GM23338 (cell line): ENCODE measurements at regions not wholly inside any gene's neighbourhood (a gene's known extent, or its start where the extent isn't known, plus 50 kb on each side); places are given as distances from the start of the nearest gene placed in this dataset.

Experiments used
- JUNB ChIP-seq: IDR thresholded peaks from one replicate; pipeline ENCODE4 v1.6.1; 2016; ENCODE audit warnings: antibody characterized with exemption; ENCODE audit not compliant: unreplicated experiment
- STAT1 ChIP-seq: IDR thresholded peaks from one replicate; pipeline ENCODE4 v1.6.1; 2016; ENCODE audit warnings: antibody characterized with exemption; ENCODE audit not compliant: unreplicated experiment
- ZNF331 ChIP-seq: fragments of 250-450 bp; sonication (Bioruptor Pico); IDR thresholded peaks from 2 replicates; pipeline ENCODE4 v1.5.0; 2020; ENCODE audit warnings: low read depth, mild to moderate bottlenecking, moderate library complexity
- TF ChIP-seq, protein P1 (sequence below): fragments of 250-450 bp; sonication (Bioruptor Pico); IDR thresholded peaks from 2 replicates; pipeline ENCODE4 v1.5.0; 2020; ENCODE audit warnings: mild to moderate bottlenecking, moderate library complexity
- TF ChIP-seq, protein P2 (sequence below): IDR thresholded peaks from one replicate; pipeline ENCODE4 v1.6.1; 2018; ENCODE audit warnings: antibody characterized with exemption; ENCODE audit not compliant: unreplicated experiment

DNA sequence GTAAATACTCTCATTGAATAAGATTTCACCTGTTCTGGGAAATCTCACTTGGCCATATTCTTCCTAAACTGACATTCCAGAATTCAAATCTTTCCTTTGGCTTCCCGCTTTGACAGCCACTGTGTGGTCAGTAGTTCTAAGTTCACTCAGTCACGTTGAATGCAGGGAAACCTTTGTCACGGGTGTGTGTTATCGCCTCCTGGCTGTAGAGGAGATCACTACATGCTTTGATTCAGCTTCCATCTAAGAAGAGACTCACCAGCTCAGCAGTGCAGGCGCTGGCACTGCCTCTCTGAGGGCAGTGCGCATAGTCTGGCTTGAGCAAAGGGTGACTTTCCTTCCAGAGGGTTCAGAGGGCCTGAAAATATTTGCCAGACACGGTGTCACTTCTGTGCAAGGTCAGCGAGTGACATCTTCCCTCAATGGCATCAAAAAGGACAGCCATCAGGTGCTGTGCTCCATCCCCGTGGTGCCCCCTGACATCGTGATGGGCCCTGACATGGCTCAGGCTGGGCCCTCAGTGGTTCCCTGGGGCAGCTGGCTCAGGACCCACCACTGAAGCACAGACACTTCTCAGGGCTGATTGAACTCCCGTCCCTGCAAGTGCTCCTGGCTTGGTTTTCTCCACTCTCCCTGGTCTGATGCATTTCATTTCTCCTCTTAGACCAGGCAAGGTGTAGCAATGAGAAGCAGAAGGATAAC lies 635.4 kb upstream of the ARGLU1 start (continued):
- TF ChIP-seq, protein P1, sequence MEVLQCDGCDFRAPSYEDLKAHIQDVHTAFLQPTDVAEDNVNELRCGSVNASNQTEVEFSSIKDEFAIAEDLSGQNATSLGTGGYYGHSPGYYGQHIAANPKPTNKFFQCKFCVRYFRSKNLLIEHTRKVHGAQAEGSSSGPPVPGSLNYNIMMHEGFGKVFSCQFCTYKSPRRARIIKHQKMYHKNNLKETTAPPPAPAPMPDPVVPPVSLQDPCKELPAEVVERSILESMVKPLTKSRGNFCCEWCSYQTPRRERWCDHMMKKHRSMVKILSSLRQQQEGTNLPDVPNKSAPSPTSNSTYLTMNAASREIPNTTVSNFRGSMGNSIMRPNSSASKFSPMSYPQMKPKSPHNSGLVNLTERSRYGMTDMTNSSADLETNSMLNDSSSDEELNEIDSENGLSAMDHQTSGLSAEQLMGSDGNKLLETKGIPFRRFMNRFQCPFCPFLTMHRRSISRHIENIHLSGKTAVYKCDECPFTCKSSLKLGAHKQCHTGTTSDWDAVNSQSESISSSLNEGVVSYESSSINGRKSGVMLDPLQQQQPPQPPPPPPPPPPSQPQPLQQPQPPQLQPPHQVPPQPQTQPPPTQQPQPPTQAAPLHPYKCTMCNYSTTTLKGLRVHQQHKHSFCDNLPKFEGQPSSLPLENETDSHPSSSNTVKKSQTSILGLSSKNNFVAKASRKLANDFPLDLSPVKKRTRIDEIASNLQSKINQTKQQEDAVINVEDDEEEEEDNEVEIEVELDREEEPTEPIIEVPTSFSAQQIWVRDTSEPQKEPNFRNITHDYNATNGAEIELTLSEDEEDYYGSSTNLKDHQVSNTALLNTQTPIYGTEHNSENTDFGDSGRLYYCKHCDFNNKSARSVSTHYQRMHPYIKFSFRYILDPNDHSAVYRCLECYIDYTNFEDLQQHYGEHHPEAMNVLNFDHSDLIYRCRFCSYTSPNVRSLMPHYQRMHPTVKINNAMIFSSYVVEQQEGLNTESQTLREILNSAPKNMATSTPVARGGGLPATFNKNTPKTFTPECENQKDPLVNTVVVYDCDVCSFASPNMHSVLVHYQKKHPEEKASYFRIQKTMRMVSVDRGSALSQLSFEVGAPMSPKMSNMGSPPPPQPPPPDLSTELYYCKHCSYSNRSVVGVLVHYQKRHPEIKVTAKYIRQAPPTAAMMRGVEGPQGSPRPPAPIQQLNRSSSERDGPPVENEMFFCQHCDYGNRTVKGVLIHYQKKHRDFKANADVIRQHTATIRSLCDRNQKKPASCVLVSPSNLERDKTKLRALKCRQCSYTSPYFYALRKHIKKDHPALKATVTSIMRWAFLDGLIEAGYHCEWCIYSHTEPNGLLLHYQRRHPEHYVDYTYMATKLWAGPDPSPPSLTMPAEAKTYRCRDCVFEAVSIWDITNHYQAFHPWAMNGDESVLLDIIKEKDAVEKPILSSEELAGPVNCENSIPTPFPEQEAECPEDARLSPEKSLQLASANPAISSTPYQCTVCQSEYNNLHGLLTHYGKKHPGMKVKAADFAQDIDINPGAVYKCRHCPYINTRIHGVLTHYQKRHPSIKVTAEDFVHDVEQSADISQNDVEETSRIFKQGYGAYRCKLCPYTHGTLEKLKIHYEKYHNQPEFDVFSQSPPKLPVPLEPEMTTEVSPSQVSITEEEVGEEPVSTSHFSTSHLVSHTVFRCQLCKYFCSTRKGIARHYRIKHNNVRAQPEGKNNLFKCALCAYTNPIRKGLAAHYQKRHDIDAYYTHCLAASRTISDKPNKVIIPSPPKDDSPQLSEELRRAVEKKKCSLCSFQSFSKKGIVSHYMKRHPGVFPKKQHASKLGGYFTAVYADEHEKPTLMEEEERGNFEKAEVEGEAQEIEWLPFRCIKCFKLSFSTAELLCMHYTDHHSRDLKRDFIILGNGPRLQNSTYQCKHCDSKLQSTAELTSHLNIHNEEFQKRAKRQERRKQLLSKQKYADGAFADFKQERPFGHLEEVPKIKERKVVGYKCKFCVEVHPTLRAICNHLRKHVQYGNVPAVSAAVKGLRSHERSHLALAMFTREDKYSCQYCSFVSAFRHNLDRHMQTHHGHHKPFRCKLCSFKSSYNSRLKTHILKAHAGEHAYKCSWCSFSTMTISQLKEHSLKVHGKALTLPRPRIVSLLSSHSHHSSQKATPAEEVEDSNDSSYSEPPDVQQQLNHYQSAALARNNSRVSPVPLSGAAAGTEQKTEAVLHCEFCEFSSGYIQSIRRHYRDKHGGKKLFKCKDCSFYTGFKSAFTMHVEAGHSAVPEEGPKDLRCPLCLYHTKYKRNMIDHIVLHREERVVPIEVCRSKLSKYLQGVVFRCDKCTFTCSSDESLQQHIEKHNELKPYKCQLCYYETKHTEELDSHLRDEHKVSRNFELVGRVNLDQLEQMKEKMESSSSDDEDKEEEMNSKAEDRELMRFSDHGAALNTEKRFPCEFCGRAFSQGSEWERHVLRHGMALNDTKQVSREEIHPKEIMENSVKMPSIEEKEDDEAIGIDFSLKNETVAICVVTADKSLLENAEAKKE, result no peak
- no peak for TF ChIP-seq ZNF331
- TF ChIP-seq STAT1, result no peak
- TF ChIP-seq JUNB, result no peak
- TF ChIP-seq, protein P2, sequence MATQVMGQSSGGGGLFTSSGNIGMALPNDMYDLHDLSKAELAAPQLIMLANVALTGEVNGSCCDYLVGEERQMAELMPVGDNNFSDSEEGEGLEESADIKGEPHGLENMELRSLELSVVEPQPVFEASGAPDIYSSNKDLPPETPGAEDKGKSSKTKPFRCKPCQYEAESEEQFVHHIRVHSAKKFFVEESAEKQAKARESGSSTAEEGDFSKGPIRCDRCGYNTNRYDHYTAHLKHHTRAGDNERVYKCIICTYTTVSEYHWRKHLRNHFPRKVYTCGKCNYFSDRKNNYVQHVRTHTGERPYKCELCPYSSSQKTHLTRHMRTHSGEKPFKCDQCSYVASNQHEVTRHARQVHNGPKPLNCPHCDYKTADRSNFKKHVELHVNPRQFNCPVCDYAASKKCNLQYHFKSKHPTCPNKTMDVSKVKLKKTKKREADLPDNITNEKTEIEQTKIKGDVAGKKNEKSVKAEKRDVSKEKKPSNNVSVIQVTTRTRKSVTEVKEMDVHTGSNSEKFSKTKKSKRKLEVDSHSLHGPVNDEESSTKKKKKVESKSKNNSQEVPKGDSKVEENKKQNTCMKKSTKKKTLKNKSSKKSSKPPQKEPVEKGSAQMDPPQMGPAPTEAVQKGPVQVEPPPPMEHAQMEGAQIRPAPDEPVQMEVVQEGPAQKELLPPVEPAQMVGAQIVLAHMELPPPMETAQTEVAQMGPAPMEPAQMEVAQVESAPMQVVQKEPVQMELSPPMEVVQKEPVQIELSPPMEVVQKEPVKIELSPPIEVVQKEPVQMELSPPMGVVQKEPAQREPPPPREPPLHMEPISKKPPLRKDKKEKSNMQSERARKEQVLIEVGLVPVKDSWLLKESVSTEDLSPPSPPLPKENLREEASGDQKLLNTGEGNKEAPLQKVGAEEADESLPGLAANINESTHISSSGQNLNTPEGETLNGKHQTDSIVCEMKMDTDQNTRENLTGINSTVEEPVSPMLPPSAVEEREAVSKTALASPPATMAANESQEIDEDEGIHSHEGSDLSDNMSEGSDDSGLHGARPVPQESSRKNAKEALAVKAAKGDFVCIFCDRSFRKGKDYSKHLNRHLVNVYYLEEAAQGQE, result no peak
